ENCODE measurements at regions not wholly inside any gene's neighbourhood (a gene's known extent, or its start where the extent isn't known, plus 50 kb on each side); places are given as distances from the start of the nearest gene placed in this dataset.

DNA sequence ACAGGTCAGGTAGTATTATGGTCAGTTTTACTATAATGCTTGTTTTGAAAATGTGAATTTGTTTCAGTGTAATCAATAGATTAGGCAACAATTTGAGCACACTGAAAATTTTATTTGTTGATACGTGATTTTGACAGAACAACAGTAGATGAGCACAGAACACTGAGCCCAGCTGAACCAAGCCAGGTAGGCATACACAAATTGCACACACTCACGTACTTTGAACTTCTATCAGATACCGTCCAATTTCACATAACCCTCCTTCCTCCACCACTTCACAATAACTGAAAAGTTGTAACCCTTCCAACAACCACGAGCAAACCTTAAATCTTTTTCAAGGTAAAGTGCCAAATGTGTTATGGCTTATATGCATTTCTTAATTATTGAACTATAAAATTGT lies 229.5 kb upstream of the TMEFF2 start:
- no peak for TF ChIP-seq POLR2AphosphoS5 (IDR thresholded peaks at IDR 0.05)
- TF ChIP-seq, protein P1, sequence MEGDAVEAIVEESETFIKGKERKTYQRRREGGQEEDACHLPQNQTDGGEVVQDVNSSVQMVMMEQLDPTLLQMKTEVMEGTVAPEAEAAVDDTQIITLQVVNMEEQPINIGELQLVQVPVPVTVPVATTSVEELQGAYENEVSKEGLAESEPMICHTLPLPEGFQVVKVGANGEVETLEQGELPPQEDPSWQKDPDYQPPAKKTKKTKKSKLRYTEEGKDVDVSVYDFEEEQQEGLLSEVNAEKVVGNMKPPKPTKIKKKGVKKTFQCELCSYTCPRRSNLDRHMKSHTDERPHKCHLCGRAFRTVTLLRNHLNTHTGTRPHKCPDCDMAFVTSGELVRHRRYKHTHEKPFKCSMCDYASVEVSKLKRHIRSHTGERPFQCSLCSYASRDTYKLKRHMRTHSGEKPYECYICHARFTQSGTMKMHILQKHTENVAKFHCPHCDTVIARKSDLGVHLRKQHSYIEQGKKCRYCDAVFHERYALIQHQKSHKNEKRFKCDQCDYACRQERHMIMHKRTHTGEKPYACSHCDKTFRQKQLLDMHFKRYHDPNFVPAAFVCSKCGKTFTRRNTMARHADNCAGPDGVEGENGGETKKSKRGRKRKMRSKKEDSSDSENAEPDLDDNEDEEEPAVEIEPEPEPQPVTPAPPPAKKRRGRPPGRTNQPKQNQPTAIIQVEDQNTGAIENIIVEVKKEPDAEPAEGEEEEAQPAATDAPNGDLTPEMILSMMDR (IDR thresholded peaks at IDR 0.05) = no peak

Measured in sigmoid colon (tissue), 4 donors.